GM12878 (cell line): ENCODE measurements at regions not wholly inside any gene's neighbourhood (a gene's known extent, or its start where the extent isn't known, plus 50 kb on each side); places are given as distances from the start of the nearest gene placed in this dataset.

Source experiments
- ATAC-seq: fragments of 200-7000 bp; cut with Tn5 transposase; 3 replicates; pipeline ENCODE4 v1.9.1; 2020; ENCODE audit warnings: mild to moderate bottlenecking, moderate library complexity
- BruUV-seq: library from RNA; stranded (reverse); fragments of 400-500 nt; replicated peaks from 2 replicates; lab custom pipeline; 2021; lab: Mats Ljungman, UMichigan
- CTCF ChIA-PET: fragments of 300-600 bp; sonication (Branson Sonifier 250); formaldehyde crosslinking; extraction: SDS; loops from one replicate; lab custom pipeline; 2021; ENCODE audit warnings: inconsistent platforms; lab: Yijun Ruan, JAX
- POLR2A ChIA-PET: fragments of 350-600 bp; formaldehyde crosslinking; extraction: SDS; loops from one replicate; lab custom pipeline; 2021; ENCODE audit warnings: inconsistent platforms; lab: Charles Lee
- RAD21 ChIA-PET: fragments of 300-600 bp; sonication (Branson Sonifier 250); formaldehyde crosslinking; loops from one replicate; lab custom pipeline; 2023; ENCODE audit warnings: antibody characterized with exemption; ENCODE audit not compliant: unreplicated experiment; lab: Charles Lee
- SMC1A ChIA-PET: fragments of 300-600 bp; sonication (Branson Sonifier 250); formaldehyde crosslinking; loops from one replicate; lab custom pipeline; 2023; ENCODE audit not compliant: unreplicated experiment, uncharacterized antibody; lab: Charles Lee
- DNase-seq: peaks from one replicate; pipeline ENCODE4 v3.0.0-alpha.2; 2011; ENCODE audit warnings: low read depth, low spot score
- FAIRE-seq: peaks from 3 replicates; lab custom pipeline; 2011; peaks lifted over from hg19 to GRCh38; lab: Jason Lieb, UNC
- H2AFZ ChIP-seq: 2 replicates; pipeline ENCODE4 v1.6.0; 2011; ENCODE audit warnings: low read depth, low read length, control low read depth; ENCODE audit not compliant: control insufficient read depth
- H3K27ac ChIP-seq: 2 replicates; pipeline ENCODE4 v1.5.1; 2011; ENCODE audit warnings: control low read depth; ENCODE audit not compliant: control insufficient read depth, insufficient read depth
- H3K27me3 ChIP-seq, 2 experiments: replicated peaks in 1 of 2; 2 replicates each; pipeline versions ENCODE4 v1.6.0 to v1.6.1; 2011; ENCODE audit warnings: low read length in 1 of 2; ENCODE audit not compliant: control insufficient read depth in 2 of 2, insufficient read depth in 2 of 2
- H3K36me3 ChIP-seq, 2 experiments: 2 replicates each; pipeline ENCODE4 v1.5.1; 2011; ENCODE audit warnings: low read length in 1 of 2; ENCODE audit not compliant: control insufficient read depth in 2 of 2, insufficient read depth in 2 of 2
- H3K4me1 ChIP-seq: 2 replicates; pipeline ENCODE4 v1.6.1; 2011; ENCODE audit warnings: mild to moderate bottlenecking, low read length, moderate library complexity, mixed read lengths; ENCODE audit not compliant: control insufficient read depth, insufficient read depth
- H3K4me2 ChIP-seq: 2 replicates; pipeline ENCODE4 v1.6.0; 2011; ENCODE audit warnings: control low read depth; ENCODE audit not compliant: control insufficient read depth, insufficient read depth
- H3K4me3 ChIP-seq: fragments of 200-600 bp; sonication (generic); 2 replicates; pipeline ENCODE4 v1.5.1; 2016
- H3K79me2 ChIP-seq: 2 replicates; pipeline ENCODE4 v1.6.0; 2011; ENCODE audit warnings: low read length; ENCODE audit not compliant: control insufficient read depth, insufficient read depth
- H3K9ac ChIP-seq: 2 replicates; pipeline ENCODE4 v1.8.0; 2011; ENCODE audit warnings: low read length, control low read depth, mixed read lengths; ENCODE audit not compliant: control insufficient read depth, insufficient read depth
- H3K9me3 ChIP-seq: replicated peaks from 3 replicates; pipeline ENCODE4 v1.5.1; 2011; ENCODE audit warnings: mild to moderate bottlenecking, low read length; ENCODE audit not compliant: control insufficient read depth, insufficient read depth
- H4K20me1 ChIP-seq: 2 replicates; pipeline ENCODE4 v1.6.0; 2011; ENCODE audit not compliant: control insufficient read depth, insufficient read depth
- ASH2L ChIP-seq: fragments of 300-600, 200-600 bp; sonication (generic); IDR thresholded peaks from 2 replicates; pipeline ENCODE4 v1.6.1; 2017; ENCODE audit warnings: low read depth, mild to moderate bottlenecking, borderline replicate concordance
- CBX3 ChIP-seq: fragments of 200-600 bp; sonication (generic); IDR thresholded peaks from 2 replicates; pipeline ENCODE4 v1.6.1; 2016; ENCODE audit warnings: low read depth, borderline replicate concordance
- EED ChIP-seq: sonication (generic); IDR thresholded peaks from 2 replicates; pipeline ENCODE4 v1.6.1; 2016; ENCODE audit warnings: antibody characterized with exemption, low read depth
- EGR1 ChIP-seq, 2 experiments: IDR thresholded peaks; 1 replicate in 1 of 2; 2 replicates in 1 of 2; pipeline ENCODE4 v1.6.1; 2011 to 2012; ENCODE audit warnings: low read depth in 2 of 2, low read length in 2 of 2, borderline replicate concordance in 1 of 2, mild to moderate bottlenecking in 1 of 2, moderate library complexity in 1 of 2
- EP300 ChIP-seq, 2 experiments: fragments of 150-350 bp in 1 of 2; IDR thresholded peaks; 2 replicates each; pipeline ENCODE4 v1.6.1; 2011 to 2012; ENCODE audit warnings: low read depth in 2 of 2, low read length in 2 of 2, borderline replicate concordance in 1 of 2, improper control_type of control experiment in 1 of 2, inconsistent platforms in 1 of 2; ENCODE audit not compliant: control insufficient read depth in 1 of 2
- FOXK2 ChIP-seq: fragments of 450-650 bp; IDR thresholded peaks from 2 replicates; pipeline ENCODE4 v1.6.1; 2017; ENCODE audit warnings: mild to moderate bottlenecking, moderate library complexity
- GABPA ChIP-seq: IDR thresholded peaks from 2 replicates; pipeline ENCODE4 v1.6.1; 2014; ENCODE audit warnings: antibody characterized with exemption, low read depth, mild to moderate bottlenecking, inconsistent platforms
- HDGF ChIP-seq: fragments of 450-650 bp; IDR thresholded peaks from 2 replicates; pipeline ENCODE4 v1.6.1; 2016; ENCODE audit warnings: antibody characterized with exemption
- MEF2B ChIP-seq: fragments of 450-650 bp; IDR thresholded peaks from 2 replicates; pipeline ENCODE4 v1.6.1; 2018; ENCODE audit warnings: mild to moderate bottlenecking, moderate library complexity; ENCODE audit not compliant: partially characterized antibody, poor library complexity, severe bottlenecking
- MTA3 ChIP-seq: IDR thresholded peaks from 2 replicates; pipeline ENCODE4 v1.6.1; 2012; ENCODE audit warnings: low read length, inconsistent platforms, borderline replicate concordance
- POLR2AphosphoS5 ChIP-seq: IDR thresholded peaks from 2 replicates; pipeline ENCODE4 v1.6.1; 2011; ENCODE audit warnings: mild to moderate bottlenecking, low read length, inconsistent platforms
- RAD21 ChIP-seq: IDR thresholded peaks from 2 replicates; pipeline ENCODE4 v1.6.1; 2011; ENCODE audit warnings: mild to moderate bottlenecking, low read depth, low read length, moderate library complexity; ENCODE audit not compliant: insufficient read depth
- RUNX3 ChIP-seq: IDR thresholded peaks from 2 replicates; pipeline ENCODE4 v1.6.1; 2012; ENCODE audit warnings: low read length, inconsistent platforms
- ZBED1 ChIP-seq: IDR thresholded peaks from 2 replicates; pipeline ENCODE4 v1.6.1; 2016; ENCODE audit warnings: borderline replicate concordance
- ZNF217 ChIP-seq: fragments of 450-650 bp; IDR thresholded peaks from 2 replicates; pipeline ENCODE4 v1.6.1; 2017; ENCODE audit warnings: antibody characterized with exemption, mild to moderate bottlenecking
- ZNF24 ChIP-seq: fragments of 450-650 bp; IDR thresholded peaks from 2 replicates; pipeline ENCODE4 v1.6.1; 2017; ENCODE audit warnings: antibody characterized with exemption, mild to moderate bottlenecking
- ZNF622 ChIP-seq: fragments of 450-650 bp; IDR thresholded peaks from 2 replicates; pipeline ENCODE4 v1.6.1; 2017; ENCODE audit warnings: mild to moderate bottlenecking, inconsistent platforms
- ZSCAN29 ChIP-seq: fragments of 450-650 bp; IDR thresholded peaks from 2 replicates; pipeline ENCODE4 v1.6.1; 2017; ENCODE audit warnings: mild to moderate bottlenecking, moderate library complexity
- WGBS: methylation state at CpG from one replicate; pipeline ENCODE4 v1.1.6; 2016; ENCODE audit warnings: low lambda C conversion rate; ENCODE audit not compliant: insufficient replicate concordance, insufficient coverage; ENCODE audit errors: missing lambda C conversion rate; 5-methylcytosine and 5-hydroxymethylcytosine counted together
- in situ Hi-C: fragments of 300-500 bp; cut with MboI; formaldehyde crosslinking; loops from 9 replicates; pipeline ENCODE4 v1.14.3; 2018; ENCODE audit warnings: mixed read lengths
- intact Hi-C: fragments of 100-400 bp; cut with micrococcal nuclease; formaldehyde crosslinking; loops from one replicate; pipeline ENCODE4 v1.14.2; 2022; ENCODE audit not compliant: unreplicated experiment
- TF ChIP-seq, protein P1 (sequence below): IDR thresholded peaks from 2 replicates; pipeline ENCODE4 v1.6.1; 2012; ENCODE audit warnings: low read depth, low read length, improper control_type of control experiment
- TF ChIP-seq, protein P2 (sequence below): fragments of 450-650 bp; IDR thresholded peaks from 2 replicates; pipeline ENCODE4 v1.6.1; 2018; ENCODE audit warnings: mild to moderate bottlenecking, low read depth, moderate library complexity; ENCODE audit not compliant: partially characterized antibody

DNA sequence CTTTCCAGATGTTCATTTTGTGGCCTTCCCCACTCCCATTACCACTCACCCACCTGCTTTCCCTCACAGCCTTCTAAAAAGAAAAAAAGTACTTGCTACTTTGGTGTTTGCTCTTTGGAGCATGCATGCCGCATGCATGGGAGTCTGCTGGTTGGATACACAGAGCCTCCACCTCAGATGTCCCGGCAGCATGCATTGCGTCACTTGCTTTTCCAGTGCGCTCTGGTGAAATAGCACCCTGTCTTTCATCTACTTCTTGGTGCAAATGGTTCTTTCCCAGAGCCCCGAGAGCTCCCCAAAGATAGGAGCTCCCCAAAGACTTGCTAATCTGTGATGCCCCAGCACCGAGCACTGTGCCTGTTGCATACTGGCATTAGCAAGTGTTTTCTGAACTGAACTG, 333.2 kb upstream of the ZNF507 start:
- ChIA-PET POLR2A (no interaction called here), CTCF (no interaction called here), SMC1A (no interaction called here), RAD21 (no interaction called here)
- Histone ChIP-seq H2AFZ (no peak overlapping the region), H3K9ac (no peak overlapping the region), H3K9me3 (no peaks in the 10 kb centered on the region; the same call in 2 of the 3 replicates), H3K27ac (no peak overlapping the region), H3K79me2 (no peaks in the 10 kb centered on the region), H3K4me1 (no peaks in the 10 kb centered on the region), H3K4me2 (no peak overlapping the region), H4K20me1 (no peaks in the 10 kb centered on the region), H3K27me3 (no peaks in the 10 kb centered on the region), H3K4me3 (no peak overlapping the region), H3K36me3 (no peaks in the 10 kb centered on the region)
- in situ Hi-C loops (no loop called here), intact Hi-C loops (no loop called here)
- no TSS peak for BruUV-seq
- TF ChIP-seq ZNF24 (no peak), POLR2AphosphoS5 (no peak), RUNX3 (no peak), ASH2L (no peak), ZNF622 (no peak), ZBED1 (no peak), RAD21 (no peak), FOXK2 (no peak), MTA3 (no peak), EGR1 (IDR thresholded peaks at IDR 0.05; ENCODE audit: borderline replicate concordance in 1 of 2, low read depth in 2 of 2, low read length in 2 of 2) (no peak), ZSCAN29 (no peak), EP300 (IDR thresholded peaks at IDR 0.05; ENCODE audit: borderline replicate concordance in 1 of 2, control insufficient read depth in 1 of 2, low read depth in 2 of 2, low read length in 2 of 2) (no peak), CBX3 (no peak), ZNF217 (no peak), HDGF (no peak), GABPA (no peak), MEF2B (no peak), EED (no peak)
- TF ChIP-seq, protein P1, sequence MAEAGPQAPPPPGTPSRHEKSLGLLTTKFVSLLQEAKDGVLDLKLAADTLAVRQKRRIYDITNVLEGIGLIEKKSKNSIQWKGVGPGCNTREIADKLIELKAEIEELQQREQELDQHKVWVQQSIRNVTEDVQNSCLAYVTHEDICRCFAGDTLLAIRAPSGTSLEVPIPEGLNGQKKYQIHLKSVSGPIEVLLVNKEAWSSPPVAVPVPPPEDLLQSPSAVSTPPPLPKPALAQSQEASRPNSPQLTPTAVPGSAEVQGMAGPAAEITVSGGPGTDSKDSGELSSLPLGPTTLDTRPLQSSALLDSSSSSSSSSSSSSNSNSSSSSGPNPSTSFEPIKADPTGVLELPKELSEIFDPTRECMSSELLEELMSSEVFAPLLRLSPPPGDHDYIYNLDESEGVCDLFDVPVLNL: no peak
- TF ChIP-seq, protein P2, sequence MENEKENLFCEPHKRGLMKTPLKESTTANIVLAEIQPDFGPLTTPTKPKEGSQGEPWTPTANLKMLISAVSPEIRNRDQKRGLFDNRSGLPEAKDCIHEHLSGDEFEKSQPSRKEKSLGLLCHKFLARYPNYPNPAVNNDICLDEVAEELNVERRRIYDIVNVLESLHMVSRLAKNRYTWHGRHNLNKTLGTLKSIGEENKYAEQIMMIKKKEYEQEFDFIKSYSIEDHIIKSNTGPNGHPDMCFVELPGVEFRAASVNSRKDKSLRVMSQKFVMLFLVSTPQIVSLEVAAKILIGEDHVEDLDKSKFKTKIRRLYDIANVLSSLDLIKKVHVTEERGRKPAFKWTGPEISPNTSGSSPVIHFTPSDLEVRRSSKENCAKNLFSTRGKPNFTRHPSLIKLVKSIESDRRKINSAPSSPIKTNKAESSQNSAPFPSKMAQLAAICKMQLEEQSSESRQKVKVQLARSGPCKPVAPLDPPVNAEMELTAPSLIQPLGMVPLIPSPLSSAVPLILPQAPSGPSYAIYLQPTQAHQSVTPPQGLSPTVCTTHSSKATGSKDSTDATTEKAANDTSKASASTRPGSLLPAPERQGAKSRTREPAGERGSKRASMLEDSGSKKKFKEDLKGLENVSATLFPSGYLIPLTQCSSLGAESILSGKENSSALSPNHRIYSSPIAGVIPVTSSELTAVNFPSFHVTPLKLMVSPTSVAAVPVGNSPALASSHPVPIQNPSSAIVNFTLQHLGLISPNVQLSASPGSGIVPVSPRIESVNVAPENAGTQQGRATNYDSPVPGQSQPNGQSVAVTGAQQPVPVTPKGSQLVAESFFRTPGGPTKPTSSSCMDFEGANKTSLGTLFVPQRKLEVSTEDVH: no peak
- FAIRE-seq (no peak), ATAC-seq (no peak), DNase-seq (no peak)
- 41% methylated on average over 6 of the region's 6 CpGs for WGBS
